Ascending aorta (tissue), 2 donors: ENCODE measurements at regions not wholly inside any gene's neighbourhood (a gene's known extent, or its start where the extent isn't known, plus 50 kb on each side); places are given as distances from the start of the nearest gene placed in this dataset.
"Not testable (repeated sequence)": the region's sequence is repeated elsewhere in the genome, so short reads cannot be mapped to it uniquely, and the experiment has no call there.

ENCODE experiments used
- DNase-seq, 2 donors: peaks; one replicate each; pipeline ENCODE4 v3.0.0-alpha.2; 2019; ENCODE audit warnings: low spot score in 2 of 2
- H3K27ac ChIP-seq, 2 donors: fragments of 200-600 bp; sonication (generic); one replicate each; pipeline ENCODE4 v1.5.1; 2016 to 2017; ENCODE audit warnings: mild to moderate bottlenecking in 1 of 2
- H3K27me3 ChIP-seq: fragments of 200-600 bp; sonication (generic); one replicate; pipeline ENCODE4 v1.5.1; 2017
- H3K36me3 ChIP-seq, 2 donors: fragments of 200-600 bp; sonication (generic); one replicate each; pipeline ENCODE4 v1.5.1; 2016
- H3K4me1 ChIP-seq, 2 donors: fragments of 200-600 bp; sonication (generic); one replicate each; pipeline ENCODE4 v1.5.1; 2016 to 2017; ENCODE audit warnings: mild to moderate bottlenecking in 1 of 2
- H3K4me3 ChIP-seq, 2 donors: fragments of 200-600 bp; sonication (generic); one replicate each; pipeline ENCODE4 v1.5.1; 2016 to 2017; ENCODE audit warnings: mild to moderate bottlenecking in 1 of 2
- H3K9me3 ChIP-seq, 2 donors: fragments of 200-600 bp; sonication (generic); one replicate each; pipeline ENCODE4 v1.5.1; 2016
- intact Hi-C: fragments of 100-400 bp; cut with DNase I; formaldehyde crosslinking; loops from one replicate; pipeline ENCODE4 v1.15.1; 2023
- TF ChIP-seq, protein P1 (sequence below), 3 experiments: fragments of 200-600 bp in 2 of 3; fragments of 450-650 bp in 1 of 3; sonication (generic) in 2 of 3; IDR thresholded peaks; one replicate each; pipeline ENCODE4 v1.5.1; 2016 to 2019; ENCODE audit warnings: antibody characterized with exemption in 3 of 3, mild to moderate bottlenecking in 1 of 3, moderate library complexity in 1 of 3

DNA sequence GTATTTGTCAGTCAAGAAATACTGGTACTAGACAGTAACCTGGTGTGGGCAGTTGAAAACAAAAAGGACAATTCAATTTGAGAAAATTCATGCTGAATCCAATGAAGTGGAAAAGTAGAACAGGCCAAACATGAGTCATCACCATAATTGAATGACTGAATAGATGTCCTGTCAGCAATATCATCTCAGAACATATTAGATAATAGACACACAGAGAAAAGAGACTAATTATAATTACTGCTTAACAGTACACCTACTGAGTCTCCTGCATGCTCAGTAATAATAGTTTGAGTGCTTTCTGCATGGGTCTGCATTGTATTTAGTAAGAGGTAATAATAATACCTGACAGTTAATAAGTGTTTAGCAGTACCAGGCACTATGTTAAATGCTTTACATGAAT, 138.6 kb upstream of the ZC3H15 start:
- no peak overlapping the region for H3K4me3 ChIP-seq
- TF ChIP-seq, protein P1, sequence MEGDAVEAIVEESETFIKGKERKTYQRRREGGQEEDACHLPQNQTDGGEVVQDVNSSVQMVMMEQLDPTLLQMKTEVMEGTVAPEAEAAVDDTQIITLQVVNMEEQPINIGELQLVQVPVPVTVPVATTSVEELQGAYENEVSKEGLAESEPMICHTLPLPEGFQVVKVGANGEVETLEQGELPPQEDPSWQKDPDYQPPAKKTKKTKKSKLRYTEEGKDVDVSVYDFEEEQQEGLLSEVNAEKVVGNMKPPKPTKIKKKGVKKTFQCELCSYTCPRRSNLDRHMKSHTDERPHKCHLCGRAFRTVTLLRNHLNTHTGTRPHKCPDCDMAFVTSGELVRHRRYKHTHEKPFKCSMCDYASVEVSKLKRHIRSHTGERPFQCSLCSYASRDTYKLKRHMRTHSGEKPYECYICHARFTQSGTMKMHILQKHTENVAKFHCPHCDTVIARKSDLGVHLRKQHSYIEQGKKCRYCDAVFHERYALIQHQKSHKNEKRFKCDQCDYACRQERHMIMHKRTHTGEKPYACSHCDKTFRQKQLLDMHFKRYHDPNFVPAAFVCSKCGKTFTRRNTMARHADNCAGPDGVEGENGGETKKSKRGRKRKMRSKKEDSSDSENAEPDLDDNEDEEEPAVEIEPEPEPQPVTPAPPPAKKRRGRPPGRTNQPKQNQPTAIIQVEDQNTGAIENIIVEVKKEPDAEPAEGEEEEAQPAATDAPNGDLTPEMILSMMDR (IDR thresholded peaks at IDR 0.05) = no peak
- intact Hi-C loops = no loop called here
- no peaks in the 10 kb centered on the region for H3K4me1 ChIP-seq
- H3K27me3 ChIP-seq = no peaks in the 10 kb centered on the region
- no peak for DNase-seq
- H3K36me3 ChIP-seq = peaks cover 0 to 3% of the 10 kb centered on the region in 2 donors
- H3K9me3 ChIP-seq = no peaks in the 10 kb centered on the region
- H3K27ac ChIP-seq = no peak overlapping the region

DNA sequence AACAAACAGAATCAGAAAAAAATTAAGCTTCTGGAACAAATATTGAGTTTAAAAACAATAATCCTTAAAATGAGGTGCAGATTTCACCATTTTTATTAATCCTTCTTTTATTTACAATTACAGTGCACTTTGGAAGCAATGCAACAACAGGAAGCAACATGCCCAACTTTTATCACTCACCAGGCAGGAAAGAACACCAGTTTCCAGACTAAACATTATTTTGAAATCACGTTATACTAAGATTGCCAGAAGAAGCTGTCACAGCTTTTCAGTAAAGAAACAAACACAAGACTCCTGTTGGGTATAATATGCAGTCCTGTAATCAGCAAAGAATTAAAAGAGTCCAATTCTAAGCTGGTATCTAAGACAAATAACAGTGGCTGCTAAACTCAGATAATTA, 137.9 kb upstream of the ZC3H15 start:
- H3K27me3 ChIP-seq = no peaks in the 10 kb centered on the region
- intact Hi-C loops = no loop called here
- no peaks in the 10 kb centered on the region for H3K9me3 ChIP-seq
- peaks cover 0 to 3% of the 10 kb centered on the region in 2 donors for H3K36me3 ChIP-seq
- TF ChIP-seq, protein P1 (IDR thresholded peaks at IDR 0.05) = no peak
- H3K4me1 ChIP-seq = no peaks in the 10 kb centered on the region
- H3K27ac ChIP-seq = no peak overlapping the region
- H3K4me3 ChIP-seq = no peak overlapping the region
- no peak for DNase-seq

DNA sequence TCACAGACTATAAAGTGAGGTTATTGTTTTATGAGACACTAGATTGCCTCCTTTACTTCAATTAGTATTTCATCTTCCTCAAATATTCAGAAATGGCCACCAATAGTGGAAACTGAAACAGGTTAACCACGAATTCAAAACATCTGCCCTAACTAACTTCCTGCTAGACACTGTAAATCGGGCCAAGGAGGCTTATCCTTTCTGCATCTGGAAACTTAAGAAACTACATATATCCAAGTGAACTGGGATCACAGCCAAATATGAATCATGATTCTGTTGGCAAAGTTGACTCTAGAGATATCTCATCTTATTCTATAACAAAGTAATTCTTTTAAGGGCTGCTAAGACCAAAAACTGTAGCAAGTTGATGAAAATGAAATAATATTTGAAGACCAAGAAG, 136.6 kb upstream of the ZC3H15 start:
- intact Hi-C loops = no loop called here
- no peaks in the 10 kb centered on the region for H3K9me3 ChIP-seq
- no peak overlapping the region for H3K27ac ChIP-seq
- no peak for DNase-seq
- no peak overlapping the region for H3K4me3 ChIP-seq
- H3K36me3 ChIP-seq = no peaks in the 10 kb centered on the region
- TF ChIP-seq, protein P1 (IDR thresholded peaks at IDR 0.05) = no peak
- no peaks in the 10 kb centered on the region for H3K27me3 ChIP-seq
- no peaks in the 10 kb centered on the region for H3K4me1 ChIP-seq

DNA sequence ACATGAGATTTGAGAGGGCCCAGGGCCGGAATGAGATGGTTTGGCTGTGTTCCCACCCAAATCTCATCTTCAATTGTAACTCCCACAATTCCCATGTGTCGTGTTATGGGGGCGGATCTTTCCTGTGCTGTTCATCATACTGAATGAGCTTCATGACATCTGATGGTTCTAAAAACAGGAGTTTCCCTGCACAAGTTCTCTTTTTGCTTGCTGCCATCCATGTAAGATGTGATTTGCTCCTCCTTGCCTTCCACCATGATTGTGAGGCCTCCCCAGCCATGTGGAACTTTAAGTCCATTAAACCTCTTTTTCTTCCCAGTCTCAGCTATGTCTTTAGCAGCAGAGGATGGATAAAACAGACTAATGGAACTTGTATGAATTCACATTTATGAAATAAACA, 131.9 kb upstream of the ZC3H15 start:
- H3K36me3 ChIP-seq, DNase-seq, H3K9me3 ChIP-seq, H3K27me3 ChIP-seq, H3K27ac ChIP-seq, H3K4me1 ChIP-seq, intact Hi-C loops, H3K4me3 ChIP-seq: not testable (repeated sequence)

DNA sequence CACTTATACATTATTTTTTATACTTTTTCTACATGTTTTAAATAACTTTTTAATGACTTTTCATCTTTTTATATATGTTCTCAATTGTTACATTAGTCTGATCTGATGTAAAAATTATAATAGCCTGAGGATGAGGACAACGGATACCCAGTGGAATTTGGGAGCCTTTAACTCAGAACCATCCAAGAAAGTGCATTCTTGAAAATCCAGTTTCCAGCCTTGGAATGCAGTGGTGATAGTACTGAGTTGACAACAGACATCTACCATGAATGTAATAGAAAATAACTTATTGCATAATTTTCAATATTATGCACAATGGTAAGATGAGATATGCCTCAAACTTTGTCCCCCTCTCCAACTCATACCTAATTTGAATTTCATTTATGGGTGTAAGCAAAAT, 120.7 kb upstream of the ZC3H15 start:
- no peak overlapping the region for H3K4me3 ChIP-seq
- no peaks in the 10 kb centered on the region for H3K4me1 ChIP-seq
- no peak for DNase-seq
- TF ChIP-seq, protein P1 (IDR thresholded peaks at IDR 0.05) = no peak
- intact Hi-C loops = no loop called here
- H3K36me3 ChIP-seq = no peaks in the 10 kb centered on the region
- no peak overlapping the region for H3K27ac ChIP-seq
- H3K27me3 ChIP-seq = no peaks in the 10 kb centered on the region
- H3K9me3 ChIP-seq = no peaks in the 10 kb centered on the region

DNA sequence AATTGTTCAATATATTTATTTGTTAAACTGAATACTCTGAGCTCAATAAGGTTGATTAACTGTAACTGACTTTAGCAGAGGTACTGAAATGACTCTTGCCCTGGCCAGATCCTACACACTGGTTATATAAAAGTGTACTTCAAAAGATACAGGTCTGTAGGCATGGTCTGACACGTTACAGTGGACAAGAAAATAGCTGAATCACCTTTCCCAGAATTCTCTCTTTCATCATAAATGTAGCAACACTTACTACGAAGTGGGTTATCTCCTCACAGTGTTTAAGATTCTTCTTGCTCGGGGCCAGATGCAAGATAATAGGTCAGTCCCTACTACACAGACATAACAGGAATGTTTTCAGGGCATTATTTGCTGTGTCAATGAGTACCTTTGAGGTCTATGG, 107.0 kb upstream of the ZC3H15 start:
- TF ChIP-seq, protein P1 (IDR thresholded peaks at IDR 0.05) = no peak
- Histone ChIP-seq H3K27ac (no peak overlapping the region), H3K9me3 (peaks cover 0 to 11% of the 10 kb centered on the region in 2 donors), H3K36me3 (no peaks in the 10 kb centered on the region), H3K27me3 (no peaks in the 10 kb centered on the region), H3K4me3 (no peak overlapping the region), H3K4me1 (no peaks in the 10 kb centered on the region)
- intact Hi-C loops = no loop called here
- no peak for DNase-seq
